ENCODE measurements at regions not wholly inside any gene's neighbourhood (a gene's known extent, or its start where the extent isn't known, plus 50 kb on each side); places are given as distances from the start of the nearest gene placed in this dataset.

DNA sequence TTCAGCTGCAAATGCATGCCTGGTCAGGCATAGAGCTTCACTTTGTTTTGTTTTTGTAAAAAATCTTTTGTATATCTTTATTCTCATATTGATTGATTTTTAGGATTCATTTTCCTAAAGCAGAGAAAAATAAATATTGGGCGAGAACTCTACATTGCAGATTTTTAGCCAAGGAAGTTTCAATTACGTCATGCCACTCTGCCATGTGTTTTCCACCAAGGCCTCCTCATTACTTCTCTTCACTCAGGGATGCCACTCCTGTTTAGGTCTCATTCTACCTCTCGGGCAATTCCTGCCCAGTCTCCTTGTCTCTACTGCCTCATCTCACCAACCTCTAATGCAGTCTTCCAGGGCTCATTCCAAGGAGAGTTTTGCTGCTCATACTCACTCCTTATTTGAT is 497.3 kb upstream of the SPTLC3 start:
- no peaks in the 10 kb centered on the region for H3K36me3 ChIP-seq (ENCODE audit: insufficient read depth, low read length)
- H3K79me2 ChIP-seq (ENCODE audit: insufficient read depth, low read length): no peaks in the 10 kb centered on the region
- TF ChIP-seq EZH2 (IDR thresholded peaks at IDR 0.05; ENCODE audit: borderline replicate concordance, low read depth, low read length, severe bottlenecking): no peak
- TF ChIP-seq, protein P1, sequence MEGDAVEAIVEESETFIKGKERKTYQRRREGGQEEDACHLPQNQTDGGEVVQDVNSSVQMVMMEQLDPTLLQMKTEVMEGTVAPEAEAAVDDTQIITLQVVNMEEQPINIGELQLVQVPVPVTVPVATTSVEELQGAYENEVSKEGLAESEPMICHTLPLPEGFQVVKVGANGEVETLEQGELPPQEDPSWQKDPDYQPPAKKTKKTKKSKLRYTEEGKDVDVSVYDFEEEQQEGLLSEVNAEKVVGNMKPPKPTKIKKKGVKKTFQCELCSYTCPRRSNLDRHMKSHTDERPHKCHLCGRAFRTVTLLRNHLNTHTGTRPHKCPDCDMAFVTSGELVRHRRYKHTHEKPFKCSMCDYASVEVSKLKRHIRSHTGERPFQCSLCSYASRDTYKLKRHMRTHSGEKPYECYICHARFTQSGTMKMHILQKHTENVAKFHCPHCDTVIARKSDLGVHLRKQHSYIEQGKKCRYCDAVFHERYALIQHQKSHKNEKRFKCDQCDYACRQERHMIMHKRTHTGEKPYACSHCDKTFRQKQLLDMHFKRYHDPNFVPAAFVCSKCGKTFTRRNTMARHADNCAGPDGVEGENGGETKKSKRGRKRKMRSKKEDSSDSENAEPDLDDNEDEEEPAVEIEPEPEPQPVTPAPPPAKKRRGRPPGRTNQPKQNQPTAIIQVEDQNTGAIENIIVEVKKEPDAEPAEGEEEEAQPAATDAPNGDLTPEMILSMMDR (IDR thresholded peaks at IDR 0.05; ENCODE audit: borderline replicate concordance, extremely low read depth, low read length, poor library complexity, severe bottlenecking): no peak
- H2AFZ ChIP-seq (ENCODE audit: low read depth, low read length): no peak overlapping the region
- H3K9ac ChIP-seq (ENCODE audit: low read depth, low read length): no peak overlapping the region
- DNase-seq: no peak
- no peaks in the 10 kb centered on the region for H3K27me3 ChIP-seq (ENCODE audit: insufficient read depth, low read length, poor library complexity)
- no peak overlapping the region for H3K27ac ChIP-seq (ENCODE audit: low read length)
- no peak for ATAC-seq (ENCODE audit: insufficient read depth, low read depth)
- no peak overlapping the region for H3K4me2 ChIP-seq (ENCODE audit: insufficient read depth, low read length)
- H3K4me3 ChIP-seq (ENCODE audit: low read depth in 1 of 2, low read length in 2 of 2): no peak overlapping the region
- H4K20me1 ChIP-seq (ENCODE audit: insufficient read depth, low read length): no peaks in the 10 kb centered on the region
- H3K4me1 ChIP-seq (ENCODE audit: insufficient read depth, low read length): no peaks in the 10 kb centered on the region
- no peaks in the 10 kb centered on the region for H3K9me3 ChIP-seq (ENCODE audit: insufficient read depth, low read length, severe bottlenecking)

DNA sequence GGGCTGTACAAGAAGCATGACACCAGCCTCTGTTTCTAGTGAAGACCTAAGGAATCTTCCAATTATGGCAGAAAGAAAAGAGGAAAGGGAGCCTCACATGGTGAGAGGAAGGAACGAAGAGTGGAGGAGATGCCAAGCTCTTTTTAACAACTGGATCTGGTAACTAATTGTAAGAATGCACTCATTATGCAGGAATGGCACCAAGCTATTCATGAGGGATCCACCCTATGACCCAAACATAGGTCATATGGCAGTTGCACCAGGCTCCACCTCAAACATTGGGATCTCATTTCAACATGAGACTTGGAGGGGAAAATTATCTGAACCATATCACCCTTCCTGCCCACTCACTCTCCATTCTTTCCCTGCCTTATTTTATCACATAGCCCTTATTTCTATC is 496.0 kb upstream of the SPTLC3 start:
- H3K4me2 ChIP-seq (ENCODE audit: insufficient read depth, low read length): no peak overlapping the region

DNA sequence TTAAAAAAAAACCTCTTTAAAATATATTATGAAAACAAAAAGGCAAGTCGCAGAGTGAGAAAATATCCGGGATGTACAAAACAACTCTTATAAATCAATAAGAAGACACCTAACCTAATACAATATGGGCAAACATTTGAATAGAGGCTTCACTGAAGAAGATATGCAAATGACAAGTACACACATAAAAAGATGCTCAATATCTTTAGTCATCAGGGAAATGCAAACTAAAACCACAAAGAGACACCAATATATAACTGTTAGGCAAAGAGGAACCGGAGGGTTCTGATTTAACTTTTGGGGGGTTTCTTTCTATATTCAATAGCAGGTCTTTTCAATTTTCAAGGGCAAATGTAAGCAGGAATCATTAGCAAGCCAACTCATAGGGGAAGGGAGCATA is 480.7 kb upstream of the SPTLC3 start:
- TF ChIP-seq EZH2 (IDR thresholded peaks at IDR 0.05; ENCODE audit: borderline replicate concordance, low read depth, low read length, severe bottlenecking): no peak
- TF ChIP-seq, protein P1 (IDR thresholded peaks at IDR 0.05; ENCODE audit: borderline replicate concordance, extremely low read depth, low read length, poor library complexity, severe bottlenecking): no peak
- H3K4me1 ChIP-seq (ENCODE audit: insufficient read depth, low read length): no peaks in the 10 kb centered on the region
- H3K27me3 ChIP-seq (ENCODE audit: insufficient read depth, low read length, poor library complexity): peaks cover 3% of the 10 kb centered on the region
- H3K79me2 ChIP-seq (ENCODE audit: insufficient read depth, low read length): no peaks in the 10 kb centered on the region
- no peak overlapping the region for H3K9ac ChIP-seq (ENCODE audit: low read depth, low read length)
- no peak overlapping the region for H3K4me3 ChIP-seq (ENCODE audit: low read depth in 1 of 2, low read length in 2 of 2)
- H3K4me2 ChIP-seq (ENCODE audit: insufficient read depth, low read length): no peak overlapping the region
- H4K20me1 ChIP-seq (ENCODE audit: insufficient read depth, low read length): no peaks in the 10 kb centered on the region
- H3K36me3 ChIP-seq (ENCODE audit: insufficient read depth, low read length): no peaks in the 10 kb centered on the region
- no peak for ATAC-seq (ENCODE audit: insufficient read depth, low read depth)
- no peaks in the 10 kb centered on the region for H3K9me3 ChIP-seq (ENCODE audit: insufficient read depth, low read length, severe bottlenecking)
- H3K27ac ChIP-seq (ENCODE audit: low read length): no peak overlapping the region
- DNase-seq: no peak
- no peak overlapping the region for H2AFZ ChIP-seq (ENCODE audit: low read depth, low read length)

More for the DNA sequence above, 496.0 kb upstream of the SPTLC3 start:
- ATAC-seq (ENCODE audit: insufficient read depth, low read depth): no peak
- Histone ChIP-seq H3K79me2 (ENCODE audit: insufficient read depth, low read length) (no peaks in the 10 kb centered on the region), H3K27me3 (ENCODE audit: insufficient read depth, low read length, poor library complexity) (no peaks in the 10 kb centered on the region), H4K20me1 (ENCODE audit: insufficient read depth, low read length) (no peaks in the 10 kb centered on the region), H3K4me1 (ENCODE audit: insufficient read depth, low read length) (no peaks in the 10 kb centered on the region), H2AFZ (ENCODE audit: low read depth, low read length) (no peak overlapping the region), H3K36me3 (ENCODE audit: insufficient read depth, low read length) (no peaks in the 10 kb centered on the region), H3K27ac (ENCODE audit: low read length) (no peak overlapping the region), H3K9me3 (ENCODE audit: insufficient read depth, low read length, severe bottlenecking) (no peaks in the 10 kb centered on the region), H3K9ac (ENCODE audit: low read depth, low read length) (no peak overlapping the region), H3K4me3 (ENCODE audit: low read depth in 1 of 2, low read length in 2 of 2) (no peak overlapping the region)
- DNase-seq: no peak
- TF ChIP-seq, protein P1 (IDR thresholded peaks at IDR 0.05; ENCODE audit: borderline replicate concordance, extremely low read depth, low read length, poor library complexity, severe bottlenecking): no peak
- no peak for TF ChIP-seq EZH2 (IDR thresholded peaks at IDR 0.05; ENCODE audit: borderline replicate concordance, low read depth, low read length, severe bottlenecking)

- H3K4me1 ChIP-seq (ENCODE audit: insufficient read depth, low read length): no peaks in the 10 kb centered on the region
- H3K36me3 ChIP-seq (ENCODE audit: insufficient read depth, low read length): no peaks in the 10 kb centered on the region
- H2AFZ ChIP-seq (ENCODE audit: low read depth, low read length): no peak overlapping the region
- H3K4me2 ChIP-seq (ENCODE audit: insufficient read depth, low read length): no peak overlapping the region
- H3K9me3 ChIP-seq (ENCODE audit: insufficient read depth, low read length, severe bottlenecking): no peaks in the 10 kb centered on the region
- no peak overlapping the region for H3K27ac ChIP-seq (ENCODE audit: low read length)
- no peak overlapping the region for H3K4me3 ChIP-seq (ENCODE audit: low read depth in 1 of 2, low read length in 2 of 2)
- TF ChIP-seq, protein P1 (IDR thresholded peaks at IDR 0.05; ENCODE audit: borderline replicate concordance, extremely low read depth, low read length, poor library complexity, severe bottlenecking): no peak
- TF ChIP-seq EZH2 (IDR thresholded peaks at IDR 0.05; ENCODE audit: borderline replicate concordance, low read depth, low read length, severe bottlenecking): no peak
- no peaks in the 10 kb centered on the region for H4K20me1 ChIP-seq (ENCODE audit: insufficient read depth, low read length)
- H3K9ac ChIP-seq (ENCODE audit: low read depth, low read length): no peak overlapping the region
- H3K79me2 ChIP-seq (ENCODE audit: insufficient read depth, low read length): no peaks in the 10 kb centered on the region
- ATAC-seq (ENCODE audit: insufficient read depth, low read depth) (no peak), DNase-seq (no peak)
- H3K27me3 ChIP-seq (ENCODE audit: insufficient read depth, low read length, poor library complexity): peaks cover 3% of the 10 kb centered on the region
Observed at GRCh38 chr20:12528591-12529041, 480.2 kb upstream of the SPTLC3 start.
